HG02678 (cell line): ENCODE measurements at regions not wholly inside any gene's neighbourhood (a gene's known extent, or its start where the extent isn't known, plus 50 kb on each side); places are given as distances from the start of the nearest gene placed in this dataset.

Experiments
- ATAC-seq: cut with Tn5 transposase; IDR thresholded peaks from one replicate; pipeline ENCODE4 v1.9.1; 2021; ENCODE audit warnings: mild to moderate bottlenecking, moderate library complexity; ENCODE audit not compliant: unreplicated experiment

DNA sequence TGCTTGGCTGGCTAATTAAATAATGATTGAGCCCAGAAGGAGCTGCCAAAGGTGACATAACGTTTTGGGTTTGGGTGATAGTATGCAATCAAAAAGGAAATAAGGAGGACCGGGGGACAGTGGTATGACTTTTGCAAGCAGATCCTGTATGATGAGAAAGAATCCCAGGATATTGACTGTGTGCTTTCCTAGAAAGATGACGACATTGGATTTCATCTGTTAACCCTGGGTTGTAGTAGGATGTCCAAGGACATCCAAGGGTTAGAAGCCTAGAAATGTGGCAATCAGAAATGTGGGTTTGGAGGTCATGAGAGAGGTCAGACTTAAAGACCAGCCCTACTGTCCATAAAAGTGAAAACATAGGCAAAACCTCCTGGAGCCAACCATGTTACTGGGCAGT is 50.3 kb upstream of the HMHB1 start:
- no peak for ATAC-seq

DNA sequence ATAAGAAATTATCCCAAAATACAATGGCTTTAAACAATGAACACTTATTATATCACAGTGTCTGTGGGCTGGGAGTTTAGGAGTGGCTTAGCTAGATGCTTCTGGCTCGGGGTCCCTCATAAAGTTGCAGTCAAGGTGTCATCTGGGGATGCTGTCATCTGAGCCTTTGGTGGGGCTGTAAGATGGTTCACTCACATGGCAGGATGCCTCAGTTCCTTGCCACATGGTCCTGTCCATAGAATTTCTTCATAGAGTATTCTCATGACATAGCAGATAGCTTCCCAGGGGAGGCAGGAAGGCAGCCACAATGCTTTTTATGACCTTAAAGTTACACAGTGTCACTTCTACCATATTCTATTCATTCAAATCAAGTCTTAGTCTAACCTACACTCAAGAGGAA is 51.2 kb upstream of the HMHB1 start:
- no peak for ATAC-seq

DNA sequence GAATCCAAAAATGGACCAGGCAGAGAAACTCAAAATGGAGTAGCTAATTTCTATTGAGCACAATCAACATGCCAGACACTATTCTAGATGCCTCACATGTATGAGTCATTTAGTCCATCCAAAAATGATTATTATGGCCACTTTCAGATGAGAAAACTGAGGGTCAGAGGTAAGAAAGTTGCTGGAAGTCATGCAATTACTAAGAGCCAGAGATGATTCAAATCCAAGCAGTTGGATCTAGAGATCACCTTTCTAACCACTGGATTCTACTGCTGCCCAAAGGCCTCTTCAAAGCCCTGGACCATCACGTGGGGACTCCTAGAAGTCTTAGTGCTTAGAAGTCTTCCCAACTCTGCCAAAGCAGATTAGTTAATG is 51.8 kb upstream of the HMHB1 start:
- no peak for ATAC-seq

DNA sequence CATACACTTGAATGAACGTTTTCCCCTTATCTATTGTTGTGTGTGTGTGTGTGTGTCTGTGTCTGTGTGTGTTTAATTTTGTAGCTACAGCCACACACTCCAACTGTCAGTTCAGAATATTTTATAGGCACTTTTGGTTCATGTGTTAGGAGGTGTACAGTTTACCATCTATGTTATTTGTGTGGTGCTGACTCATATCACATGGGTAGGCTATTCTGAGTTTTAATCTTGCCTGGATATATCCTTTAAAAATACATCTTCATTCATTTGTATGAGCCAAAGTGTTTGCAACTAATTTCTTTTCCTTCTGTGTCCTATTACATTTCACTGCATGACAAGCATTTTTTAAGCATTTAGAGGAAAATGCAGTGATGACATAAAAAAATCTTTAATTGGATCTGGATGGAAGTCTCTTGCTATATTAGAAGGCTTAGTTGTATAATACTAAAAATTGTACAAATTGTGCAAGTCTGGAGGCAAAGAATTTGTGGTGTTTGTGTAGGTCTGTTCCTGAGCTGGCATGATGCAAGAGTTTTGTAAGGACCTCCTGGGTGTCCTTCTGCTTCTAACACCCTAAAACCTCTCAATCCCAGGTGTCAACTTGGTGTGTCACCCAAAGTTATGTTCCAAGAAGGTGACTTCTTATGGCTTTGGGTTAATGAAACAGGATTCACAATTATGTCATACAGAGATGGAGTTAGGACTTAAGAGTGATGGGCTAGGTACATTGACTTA is 52.4 kb upstream of the HMHB1 start:
- ATAC-seq: no peak

DNA sequence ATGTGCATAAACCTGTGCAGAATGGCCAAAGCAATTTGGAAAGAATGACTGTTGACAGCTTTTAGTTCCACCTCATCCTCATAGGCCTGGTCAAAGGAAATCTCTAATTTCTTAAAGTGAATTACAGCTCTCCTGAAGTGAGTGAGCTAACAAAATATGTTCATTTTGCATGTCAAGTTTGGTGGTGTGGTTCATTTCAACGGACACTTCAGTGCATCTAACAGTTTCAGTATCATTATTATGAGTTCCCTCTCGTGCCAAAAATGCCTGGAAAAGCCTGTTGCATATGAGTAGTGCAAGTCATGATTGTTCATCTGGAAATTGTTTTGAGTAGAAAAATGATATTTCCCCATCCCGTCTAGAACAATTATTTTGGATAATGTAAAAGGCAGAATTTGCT is 53.2 kb upstream of the HMHB1 start:
- peak; percentile 62 for ATAC-seq

DNA sequence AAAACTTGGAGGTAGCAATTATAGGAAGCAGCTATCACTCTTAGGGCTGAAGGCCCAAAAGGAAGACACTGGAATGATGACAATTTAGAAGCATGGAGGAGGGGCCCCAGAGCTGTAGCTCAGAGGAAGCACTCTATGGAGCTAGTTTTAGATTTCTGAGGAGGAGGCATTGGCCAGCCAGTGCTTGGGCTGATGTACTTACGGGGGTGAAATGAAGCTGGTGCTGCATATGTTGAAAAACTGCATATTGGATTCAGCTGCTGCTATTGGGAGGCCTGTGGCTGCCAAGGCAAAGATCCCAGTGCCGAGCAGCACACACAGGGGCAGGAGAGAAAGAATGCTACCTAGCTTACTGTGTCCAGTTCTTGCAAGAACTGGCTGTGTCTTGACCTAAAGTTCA is 53.9 kb upstream of the HMHB1 start:
- ATAC-seq: no peak

DNA sequence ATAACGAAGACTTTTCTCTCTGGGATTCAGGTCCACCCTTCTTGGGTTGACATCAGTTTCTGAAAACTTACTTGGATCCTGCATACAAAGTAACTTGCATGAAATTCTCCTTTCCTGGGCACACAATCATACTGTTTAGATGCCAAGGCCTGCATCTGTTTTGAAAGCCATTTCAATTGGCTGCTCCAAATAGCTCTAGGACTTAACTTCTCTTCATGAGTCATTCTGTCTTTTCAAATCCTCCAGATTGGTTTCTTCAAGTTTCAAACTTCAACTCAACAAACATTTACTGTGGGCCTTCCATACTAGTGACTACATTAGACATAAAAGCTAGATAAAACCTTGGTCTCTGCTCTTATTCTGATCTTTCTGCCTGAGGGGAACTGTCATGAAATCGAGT is 54.8 kb upstream of the HMHB1 start:
- ATAC-seq: no peak

DNA sequence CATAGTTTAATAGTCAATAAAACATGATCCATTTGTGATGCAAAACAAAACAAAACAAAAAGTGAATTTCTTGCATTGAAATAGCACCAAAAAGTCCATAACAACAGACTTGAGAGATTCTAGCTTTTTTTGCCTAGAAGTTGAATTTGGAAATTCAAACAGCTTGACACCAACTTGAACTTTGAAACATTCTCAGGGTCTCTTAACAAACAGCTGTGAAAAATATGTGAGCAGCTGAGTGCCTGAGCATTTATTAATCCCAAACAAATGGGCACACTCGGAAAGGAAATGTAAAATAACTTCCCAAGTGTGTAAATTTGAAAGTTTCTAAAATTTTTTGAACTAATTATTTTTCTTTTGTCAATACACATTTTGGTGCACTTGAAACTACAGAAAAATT is 56.0 kb upstream of the HMHB1 start:
- no peak for ATAC-seq

DNA sequence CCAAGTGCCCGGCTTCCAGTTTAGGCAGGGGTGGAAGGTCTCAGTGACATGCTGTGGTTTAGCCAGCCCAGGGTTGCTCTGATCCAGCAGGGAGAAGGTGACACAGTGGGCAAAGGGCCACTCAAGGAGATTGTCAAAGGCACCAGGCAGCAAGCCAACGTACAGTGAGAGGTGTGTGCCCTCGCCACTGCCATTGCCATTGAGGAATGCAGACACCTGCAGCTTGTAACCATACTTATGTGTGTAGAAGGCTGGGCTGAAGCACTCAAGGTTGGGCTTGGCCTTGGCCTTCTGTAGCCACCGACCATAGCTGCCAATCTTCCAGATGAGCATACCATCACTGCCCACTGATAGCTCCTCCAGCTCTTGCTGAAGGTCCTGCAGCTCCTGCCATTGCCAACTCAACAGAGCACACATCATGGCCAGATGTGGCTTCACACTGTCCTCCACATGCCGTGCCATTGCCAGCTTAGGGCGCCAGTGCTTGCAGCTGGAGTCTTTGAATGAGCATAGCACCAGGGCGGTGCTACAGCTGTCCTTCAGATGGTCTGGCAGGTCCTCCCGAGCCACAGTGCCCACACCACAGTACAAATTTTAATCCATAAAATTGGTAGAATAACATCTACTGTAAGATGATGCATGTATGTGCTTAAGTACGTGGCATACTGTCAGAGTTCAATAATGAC is 59.7 kb upstream of the HMHB1 start:
- no peak for ATAC-seq

DNA sequence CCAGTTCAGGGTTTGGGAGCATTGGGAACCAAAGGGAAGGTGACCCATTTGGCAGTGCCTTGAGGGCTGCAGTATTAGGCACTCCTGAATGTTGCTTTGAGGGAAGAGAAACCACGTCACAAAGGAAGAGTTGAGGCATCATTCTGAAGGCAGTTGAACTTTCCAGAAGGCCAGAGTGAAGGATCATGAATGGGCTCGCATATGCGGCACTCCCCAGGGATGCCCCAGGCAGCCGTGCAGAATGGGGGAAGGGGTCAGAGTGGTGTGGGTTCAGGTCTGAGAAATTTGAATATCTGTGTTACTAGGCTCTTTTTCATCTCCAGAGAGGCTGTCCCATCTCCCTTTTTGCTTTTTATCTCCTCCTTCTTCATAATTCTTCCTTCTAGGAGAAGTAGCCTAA is 60.6 kb upstream of the HMHB1 start:
- ATAC-seq: no peak

DNA sequence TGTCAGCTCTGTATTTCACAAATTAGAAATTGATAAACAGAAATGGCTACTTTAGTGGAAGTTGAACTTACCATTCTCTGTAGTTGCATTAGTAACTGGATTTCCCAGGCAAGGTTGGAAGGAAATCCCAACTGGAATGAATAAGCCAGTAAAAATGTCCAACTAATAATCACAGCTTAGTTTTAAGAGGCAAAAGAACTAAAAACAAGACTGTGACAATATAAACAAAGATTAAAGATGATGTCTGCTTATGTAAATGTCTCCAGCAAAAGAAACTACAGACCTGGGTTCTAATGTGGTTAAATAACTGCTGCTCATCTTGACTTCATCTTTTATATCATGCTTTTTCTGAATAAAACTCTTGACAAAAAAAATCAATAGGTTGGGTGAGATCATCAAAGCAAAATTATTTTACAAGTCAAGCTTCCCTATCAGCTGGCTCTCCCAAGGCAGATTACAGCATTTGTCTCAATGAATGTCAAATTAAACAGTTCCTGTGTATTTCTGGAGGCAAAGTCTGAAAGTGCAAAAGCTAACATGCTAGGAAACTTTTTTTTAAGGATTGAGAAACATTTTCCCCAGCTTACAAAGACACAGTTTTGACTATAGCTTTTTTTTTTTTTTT is 62.3 kb upstream of the HMHB1 start:
- no peak for ATAC-seq

DNA sequence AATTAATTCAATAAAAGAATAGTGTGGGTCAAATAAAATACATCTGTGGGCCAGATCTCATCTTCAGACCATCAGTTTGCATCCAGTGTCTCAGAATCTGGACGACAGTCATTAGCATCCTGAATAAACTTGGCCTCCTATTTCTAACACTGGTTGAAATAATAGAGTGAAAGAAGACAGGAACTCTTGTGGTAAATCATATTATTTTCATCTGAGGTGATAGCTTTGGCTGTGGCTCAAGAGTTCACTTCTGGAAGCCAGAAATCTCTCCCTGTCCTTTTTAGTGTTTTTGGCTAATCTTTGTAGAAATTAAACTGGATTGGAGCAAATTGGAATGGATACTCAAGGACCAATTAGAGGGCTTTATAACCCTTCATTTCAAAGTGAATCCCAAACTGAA is 63.4 kb upstream of the HMHB1 start:
- ATAC-seq: no peak

DNA sequence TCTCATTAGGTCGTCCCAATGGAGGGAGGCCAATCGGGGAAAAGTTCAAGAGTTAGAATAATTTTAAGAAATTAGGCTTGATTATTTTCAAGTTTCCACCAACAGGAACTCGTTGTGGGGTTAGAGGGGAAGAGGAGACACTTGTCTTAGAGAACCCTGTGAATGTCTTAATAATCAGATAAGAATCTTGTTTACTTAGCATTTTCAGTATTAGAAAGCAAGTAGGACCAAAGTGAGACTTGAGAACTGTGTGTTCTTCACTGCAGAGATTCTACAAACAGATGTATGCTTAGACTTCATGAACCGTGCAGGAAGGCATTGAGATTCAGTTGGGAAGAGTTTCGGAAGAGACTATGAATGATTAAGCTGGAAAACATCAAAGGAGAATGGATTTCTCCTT is 69.0 kb upstream of the HMHB1 start:
- ATAC-seq: no peak

DNA sequence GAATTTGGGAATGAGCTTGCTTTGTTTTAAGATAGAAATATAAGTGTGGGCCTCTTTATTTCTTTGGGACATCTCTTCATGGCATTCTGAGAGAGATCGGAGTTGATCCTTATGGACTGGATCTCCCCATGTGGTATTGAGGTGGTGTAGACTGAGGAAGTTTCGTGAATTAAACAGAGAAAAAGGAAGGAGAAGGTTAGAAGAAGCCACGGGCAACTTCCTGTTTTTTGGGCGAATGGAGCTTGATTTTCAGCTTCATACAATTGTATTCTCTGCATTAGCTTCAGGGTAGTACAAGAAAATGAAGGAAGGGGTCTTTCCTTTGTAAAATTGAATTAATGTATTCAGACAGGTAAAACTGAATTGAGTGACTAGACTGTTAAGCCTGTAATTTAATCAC is 70.5 kb upstream of the HMHB1 start:
- ATAC-seq: no peak

DNA sequence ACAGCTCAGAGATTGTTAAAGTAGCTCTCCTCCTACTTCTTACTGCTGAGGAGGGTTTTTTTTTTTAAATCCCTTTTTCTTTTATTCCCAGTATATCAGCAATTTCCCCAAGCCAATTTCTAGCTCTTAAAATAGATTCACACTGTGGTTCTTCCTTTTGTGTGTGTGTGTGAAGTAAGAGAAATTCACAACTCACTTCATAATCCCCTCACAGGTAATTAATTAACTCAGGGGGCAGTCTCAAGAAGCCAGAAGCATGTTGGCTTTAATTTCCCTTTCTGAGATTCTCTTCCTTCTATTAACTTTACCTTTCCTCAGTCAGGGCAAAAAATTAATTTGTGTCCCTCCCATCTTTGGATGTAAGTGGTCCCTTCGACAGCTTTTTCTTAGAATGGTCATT is 71.0 kb upstream of the HMHB1 start:
- no peak for ATAC-seq

DNA sequence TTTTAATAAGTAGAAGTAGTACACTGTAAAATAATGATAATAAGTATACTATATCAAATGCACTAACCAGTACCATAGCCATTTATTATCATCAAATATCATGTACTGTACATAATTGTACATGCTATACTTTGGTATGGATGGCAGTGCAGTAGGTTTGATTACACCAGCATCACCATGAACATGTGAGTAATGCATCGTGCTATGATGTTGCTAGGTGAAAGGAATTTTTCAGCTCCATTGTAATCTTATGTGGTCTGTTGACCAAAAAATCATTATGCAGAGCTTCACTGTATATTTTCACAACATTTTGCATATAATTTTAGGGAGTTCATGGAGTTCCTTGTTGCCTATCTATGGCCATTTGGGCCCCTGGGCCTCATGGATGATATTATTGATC is 72.2 kb upstream of the HMHB1 start:
- no peak for ATAC-seq

DNA sequence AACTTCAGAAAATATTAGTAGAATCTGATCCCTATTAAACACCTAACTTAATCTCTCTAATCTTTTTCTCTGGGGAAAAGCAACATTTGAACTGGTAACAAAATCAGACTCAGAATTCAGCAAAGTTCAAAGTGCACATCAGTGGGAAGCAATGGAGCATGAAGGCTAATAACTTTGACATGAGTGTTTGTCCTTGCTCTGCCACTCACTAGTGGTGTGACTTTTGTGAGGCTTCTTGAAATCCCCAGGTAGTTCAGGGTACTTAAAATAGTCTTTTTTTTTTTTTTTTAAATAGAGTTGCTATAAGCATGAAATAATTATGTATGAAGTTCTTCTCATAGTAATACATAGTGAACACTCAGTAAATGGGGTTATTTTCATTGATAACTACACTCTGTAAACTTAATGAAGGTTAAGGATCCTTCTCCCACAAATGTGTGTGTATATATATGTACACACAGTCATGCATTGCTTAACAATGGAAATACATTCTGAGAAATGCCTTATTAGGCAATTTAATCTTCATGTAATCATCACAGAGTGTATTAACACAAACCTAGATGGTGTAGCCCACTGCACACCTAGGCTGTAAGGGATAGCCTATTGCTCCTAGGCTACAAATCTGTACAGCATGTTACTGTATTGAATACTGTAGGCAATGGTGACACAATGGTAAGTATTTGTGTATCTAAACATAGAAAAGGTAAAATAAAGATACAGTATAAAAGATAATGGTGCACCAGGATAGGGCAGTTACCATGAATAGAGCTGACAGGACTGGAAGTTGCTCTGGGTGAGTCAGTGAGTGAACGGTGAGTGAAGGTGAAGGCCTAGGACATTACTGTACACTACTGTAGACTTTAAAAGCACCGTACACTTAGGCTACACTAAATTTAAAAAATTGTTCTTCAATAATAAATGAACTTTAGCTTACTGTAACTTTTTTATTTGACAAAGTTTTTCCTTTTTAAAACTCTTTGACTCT is 73.3 kb upstream of the HMHB1 start:
- no peak for ATAC-seq

DNA sequence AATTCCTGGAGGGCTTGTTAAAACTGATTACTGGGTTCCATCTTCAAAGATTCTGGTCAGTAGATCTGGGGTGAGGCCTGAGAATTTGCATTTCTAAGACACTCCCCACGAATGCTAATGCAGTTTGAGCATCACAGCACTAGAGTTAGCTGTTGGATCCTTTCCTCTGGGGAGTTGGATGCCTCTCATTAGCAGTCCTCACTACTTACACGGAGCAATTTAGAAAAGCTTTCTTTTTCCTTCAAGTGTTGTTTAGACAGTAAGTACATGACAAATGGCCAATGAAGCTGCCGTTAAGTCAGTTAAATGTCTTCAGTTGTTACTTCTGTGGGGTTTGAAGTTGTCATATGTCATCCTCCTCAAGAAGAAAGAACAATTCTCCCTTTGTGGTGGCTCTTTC is 74.9 kb upstream of the HMHB1 start:
- ATAC-seq: no peak

DNA sequence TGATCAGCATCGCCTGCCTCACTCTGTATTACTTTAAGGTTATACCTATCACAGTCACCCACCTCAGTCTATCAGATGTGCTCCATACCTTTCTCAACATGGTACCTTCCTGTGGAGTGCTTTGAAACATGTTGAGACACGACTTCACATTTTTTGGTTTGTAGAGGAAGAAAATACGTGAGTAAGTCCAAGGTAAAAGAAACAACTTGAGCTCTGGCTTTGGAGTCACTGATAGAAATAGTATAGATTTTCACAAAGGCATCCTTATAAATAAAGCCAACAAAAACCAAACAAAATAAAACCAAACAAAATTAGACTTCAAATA is 77.5 kb upstream of the HMHB1 start:
- ATAC-seq: no peak

DNA sequence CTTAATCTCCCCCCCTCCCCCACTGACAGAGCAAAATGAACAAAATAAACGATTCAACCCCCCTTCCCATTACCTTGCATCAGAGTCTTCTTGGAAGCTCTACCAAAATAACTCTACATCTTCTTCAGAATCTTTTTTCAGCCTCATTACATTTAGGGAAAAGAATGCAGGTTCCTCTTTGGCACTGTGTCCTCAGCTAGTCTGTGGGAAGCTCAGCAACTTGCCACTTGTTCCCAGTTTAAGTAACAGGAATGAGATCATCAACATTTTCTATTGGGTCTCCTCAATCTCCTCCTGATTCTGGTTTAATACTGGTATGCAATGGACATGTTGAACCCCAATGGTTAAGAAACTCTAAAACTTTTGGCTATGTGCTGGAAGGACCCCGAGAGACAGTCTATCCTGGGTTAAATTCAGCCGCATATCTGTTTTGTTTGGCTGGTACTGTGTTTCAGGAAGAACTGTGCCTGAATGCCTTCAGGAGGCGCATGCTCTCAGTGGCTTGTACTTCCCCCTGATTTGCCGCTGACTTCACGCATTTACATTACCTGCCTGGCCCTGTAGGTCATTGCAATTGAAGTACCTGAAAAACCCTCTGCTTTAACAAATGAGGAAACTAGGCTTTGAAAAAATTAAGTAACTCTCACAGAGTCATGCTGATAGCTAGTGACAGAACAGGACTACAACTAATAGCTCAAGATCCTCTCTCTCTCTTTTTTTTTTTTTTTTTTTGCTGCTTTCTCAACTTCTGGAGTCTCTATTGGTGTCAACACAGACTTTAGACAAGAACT is 78.1 kb upstream of the HMHB1 start:
- ATAC-seq: no peak

DNA sequence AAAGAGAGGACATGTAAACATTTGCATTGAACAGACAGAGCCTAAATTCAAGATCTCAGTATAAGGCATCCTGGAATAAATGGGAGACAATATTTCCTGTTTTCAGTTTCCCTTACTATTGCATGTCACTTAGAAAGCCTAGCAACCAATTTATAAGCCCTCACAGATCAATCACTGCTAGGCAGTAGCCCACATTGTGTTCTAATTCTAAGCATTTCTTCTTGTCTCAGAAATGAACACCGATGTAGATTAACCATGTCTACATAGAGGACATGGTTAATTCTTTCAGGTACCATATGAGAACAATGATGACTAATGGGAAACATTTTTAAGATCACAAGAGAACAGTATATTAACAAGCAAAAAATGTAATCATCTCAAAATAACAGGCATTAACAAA is 79.6 kb upstream of the HMHB1 start:
- ATAC-seq: no peak
